PFSK-1 (cell line): ENCODE measurements at regions not wholly inside any gene's neighbourhood (a gene's known extent, or its start where the extent isn't known, plus 50 kb on each side); places are given as distances from the start of the nearest gene placed in this dataset.

Experiments
- FOXP2 ChIP-seq: optimal IDR thresholded peaks from 2 replicates; pipeline ENCODE3; 2011; ENCODE audit warnings: borderline replicate concordance, control low read depth, inconsistent platforms; ENCODE audit not compliant: insufficient read depth; ENCODE audit errors: extremely low read length, extremely low read depth
- POLR2AphosphoS5 ChIP-seq: IDR thresholded peaks from 2 replicates; pipeline ENCODE4 v1.6.1; 2012; ENCODE audit warnings: low read depth, mild to moderate bottlenecking, control low read depth, low read length, moderate library complexity
- REST ChIP-seq, 2 experiments: IDR thresholded peaks; 2 replicates each; pipeline versions ENCODE4 v1.6.1 to v1.8.0; 2011 to 2012; ENCODE audit warnings: low read depth in 2 of 2, low read length in 2 of 2, control low read depth in 1 of 2, inconsistent platforms in 1 of 2, mild to moderate bottlenecking in 1 of 2, moderate library complexity in 1 of 2; ENCODE audit not compliant: insufficient read depth in 1 of 2
- TAF1 ChIP-seq: IDR thresholded peaks from 2 replicates; pipeline ENCODE4 v1.6.1; 2012; ENCODE audit warnings: low read length, control low read depth, borderline replicate concordance; ENCODE audit not compliant: insufficient read depth

- TF ChIP-seq REST (IDR thresholded peaks at IDR 0.05; ENCODE audit: insufficient read depth in 1 of 2, low read depth in 2 of 2, low read length in 2 of 2) (no peak), POLR2AphosphoS5 (no peak), TAF1 (no peak), FOXP2 (no peak)
These were observed 170.1 kb upstream of the CADM1 start for GRCh38 chr11:115674176-115674936.
